ENCODE measurements at regions not wholly inside any gene's neighbourhood (a gene's known extent, or its start where the extent isn't known, plus 50 kb on each side); places are given as distances from the start of the nearest gene placed in this dataset.
A peak's percentile ranks its signal among the peaks of the same experiment; 100 is the strongest.

DNA sequence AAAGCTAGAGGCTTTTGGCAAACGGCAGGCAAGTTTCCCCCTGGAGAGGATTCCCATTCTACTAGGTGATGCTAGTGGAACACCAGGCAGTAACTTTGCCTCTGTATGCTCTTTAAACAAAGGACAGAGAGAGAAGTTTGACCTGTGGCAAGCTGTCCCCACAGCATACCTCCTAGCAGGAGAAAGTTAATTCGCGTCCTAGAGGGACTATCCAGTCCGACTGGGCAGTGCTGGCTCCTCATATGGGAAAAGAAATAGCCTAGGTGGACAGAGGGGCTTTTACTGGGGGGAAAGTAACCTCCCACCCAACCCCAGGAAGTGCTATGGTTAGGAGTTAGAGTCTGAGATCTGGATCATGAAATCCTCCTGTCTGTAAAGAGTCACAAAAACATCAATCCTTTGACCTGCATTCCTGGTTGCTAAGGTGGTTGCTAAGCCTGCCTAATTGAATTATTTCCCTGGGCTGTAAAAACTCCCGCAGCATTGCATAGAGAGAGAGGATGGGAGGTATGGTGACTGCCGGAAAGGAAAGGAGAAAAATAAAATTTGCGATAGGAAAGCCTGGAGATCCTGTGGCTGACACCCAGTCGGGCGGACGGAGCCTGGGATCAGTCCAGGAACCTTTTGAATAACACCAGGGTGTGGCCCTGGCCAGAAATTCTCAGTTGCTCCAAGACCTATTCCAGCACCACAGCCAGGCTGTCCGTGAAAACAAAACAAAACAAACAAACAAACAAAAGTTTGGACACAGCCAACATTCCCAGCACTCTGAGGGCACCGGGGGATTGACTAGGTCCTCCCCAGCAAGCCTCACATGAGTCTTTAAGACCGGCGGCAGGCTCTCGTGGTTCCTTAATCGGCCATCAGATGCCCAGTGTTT is 67.7 kb upstream of the ATP11B start:
- Mint-ChIP-seq H3K27me3 (ENCODE audit: insufficient read depth, unreplicated experiment) (no peaks in the 10 kb centered on the region), H3K27ac (ENCODE audit: unreplicated experiment) (peak overlapping the region; percentile 60), H3K36me3 (ENCODE audit: insufficient read depth, unreplicated experiment) (no peaks in the 10 kb centered on the region), H3K9me3 (ENCODE audit: unreplicated experiment) (no peaks in the 10 kb centered on the region), H3K4me1 (ENCODE audit: low read depth, unreplicated experiment) (peaks cover 22% of the 10 kb centered on the region), H3K4me3 (ENCODE audit: unreplicated experiment) (no peak overlapping the region)
- intact Hi-C loops (cut with micrococcal nuclease; ENCODE audit: unreplicated experiment): loop anchor here (2.0 kb wide), 1 partner anchor 35 kb away; no protein-coding TSS in a partner anchor
- Histone ChIP-seq H3K4me3 (ENCODE audit: low read depth, low read length) (no peak overlapping the region), H3K9me3 (no peaks in the 10 kb centered on the region), H3K27me3 (replicated peaks; ENCODE audit: control insufficient read depth, insufficient read depth, low read length) (no peaks in the 10 kb centered on the region), H3K4me1 (peaks cover 16% of the 10 kb centered on the region), H3K36me3 (ENCODE audit: control insufficient read depth, insufficient read depth, low read length) (no peaks in the 10 kb centered on the region)
- DNase-seq: peak in 1 of 2 experiments; percentile 43
- BruUV-seq (replicated peaks): no TSS peak
- ChIA-PET CTCF (no interaction called here), POLR2A (no interaction called here)
- TF ChIP-seq, protein P1, sequence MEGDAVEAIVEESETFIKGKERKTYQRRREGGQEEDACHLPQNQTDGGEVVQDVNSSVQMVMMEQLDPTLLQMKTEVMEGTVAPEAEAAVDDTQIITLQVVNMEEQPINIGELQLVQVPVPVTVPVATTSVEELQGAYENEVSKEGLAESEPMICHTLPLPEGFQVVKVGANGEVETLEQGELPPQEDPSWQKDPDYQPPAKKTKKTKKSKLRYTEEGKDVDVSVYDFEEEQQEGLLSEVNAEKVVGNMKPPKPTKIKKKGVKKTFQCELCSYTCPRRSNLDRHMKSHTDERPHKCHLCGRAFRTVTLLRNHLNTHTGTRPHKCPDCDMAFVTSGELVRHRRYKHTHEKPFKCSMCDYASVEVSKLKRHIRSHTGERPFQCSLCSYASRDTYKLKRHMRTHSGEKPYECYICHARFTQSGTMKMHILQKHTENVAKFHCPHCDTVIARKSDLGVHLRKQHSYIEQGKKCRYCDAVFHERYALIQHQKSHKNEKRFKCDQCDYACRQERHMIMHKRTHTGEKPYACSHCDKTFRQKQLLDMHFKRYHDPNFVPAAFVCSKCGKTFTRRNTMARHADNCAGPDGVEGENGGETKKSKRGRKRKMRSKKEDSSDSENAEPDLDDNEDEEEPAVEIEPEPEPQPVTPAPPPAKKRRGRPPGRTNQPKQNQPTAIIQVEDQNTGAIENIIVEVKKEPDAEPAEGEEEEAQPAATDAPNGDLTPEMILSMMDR (IDR thresholded peaks at IDR 0.05; ENCODE audit: insufficient read depth in 1 of 2, low read depth in 1 of 2, low read length in 1 of 2, severe bottlenecking in 1 of 2, unreplicated experiment in 1 of 2): no peak

GRCh38 chr3:182726258-182727142 is 66.8 kb upstream of the ATP11B start:
- no TSS peak for BruUV-seq (replicated peaks)
- Mint-ChIP-seq H3K36me3 (ENCODE audit: insufficient read depth, unreplicated experiment) (no peaks in the 10 kb centered on the region), H3K27me3 (ENCODE audit: insufficient read depth, unreplicated experiment) (no peaks in the 10 kb centered on the region), H3K27ac (ENCODE audit: unreplicated experiment) (peak overlapping the region; percentile 59), H3K4me1 (ENCODE audit: low read depth, unreplicated experiment) (peaks cover 22% of the 10 kb centered on the region), H3K9me3 (ENCODE audit: unreplicated experiment) (no peaks in the 10 kb centered on the region), H3K4me3 (ENCODE audit: unreplicated experiment) (no peak overlapping the region)
- Histone ChIP-seq H3K4me1 (peaks cover 16% of the 10 kb centered on the region), H3K9me3 (no peaks in the 10 kb centered on the region), H3K27me3 (replicated peaks; ENCODE audit: control insufficient read depth, insufficient read depth, low read length) (no peaks in the 10 kb centered on the region), H3K4me3 (ENCODE audit: low read depth, low read length) (no peak overlapping the region), H3K36me3 (ENCODE audit: control insufficient read depth, insufficient read depth, low read length) (no peaks in the 10 kb centered on the region)
- no peak for DNase-seq
- CTCF ChIA-PET: no interaction called here
- intact Hi-C loops (cut with micrococcal nuclease; ENCODE audit: unreplicated experiment): no loop called here
- POLR2A ChIA-PET: no interaction called here
- TF ChIP-seq, protein P1 (IDR thresholded peaks at IDR 0.05; ENCODE audit: insufficient read depth in 1 of 2, low read depth in 1 of 2, low read length in 1 of 2, severe bottlenecking in 1 of 2, unreplicated experiment in 1 of 2): no peak

GRCh38 chr3:182728238-182728637 is 65.1 kb upstream of the ATP11B start:
- no peaks in the 10 kb centered on the region for H3K36me3 Mint-ChIP-seq (ENCODE audit: insufficient read depth, unreplicated experiment)
- ChIA-PET CTCF (no interaction called here), POLR2A (no interaction called here)
- H3K27ac Mint-ChIP-seq (ENCODE audit: unreplicated experiment): no peak overlapping the region
- intact Hi-C loops (cut with micrococcal nuclease; ENCODE audit: unreplicated experiment): no loop called here
- TF ChIP-seq, protein P1 (IDR thresholded peaks at IDR 0.05; ENCODE audit: insufficient read depth in 1 of 2, low read depth in 1 of 2, low read length in 1 of 2, severe bottlenecking in 1 of 2, unreplicated experiment in 1 of 2): no peak
- no peaks in the 10 kb centered on the region for H3K9me3 Mint-ChIP-seq (ENCODE audit: unreplicated experiment)
- no peak overlapping the region for H3K4me3 ChIP-seq (ENCODE audit: low read depth, low read length)
- BruUV-seq (replicated peaks): no TSS peak
- H3K4me1 Mint-ChIP-seq (ENCODE audit: low read depth, unreplicated experiment): peaks cover 22% of the 10 kb centered on the region
- no peak for DNase-seq
- H3K27me3 ChIP-seq (replicated peaks; ENCODE audit: control insufficient read depth, insufficient read depth, low read length): no peaks in the 10 kb centered on the region
- peaks cover 16% of the 10 kb centered on the region for H3K4me1 ChIP-seq
- H3K4me3 Mint-ChIP-seq (ENCODE audit: unreplicated experiment): no peak overlapping the region
- H3K27me3 Mint-ChIP-seq (ENCODE audit: insufficient read depth, unreplicated experiment): no peaks in the 10 kb centered on the region
- no peaks in the 10 kb centered on the region for H3K36me3 ChIP-seq (ENCODE audit: control insufficient read depth, insufficient read depth, low read length)
- H3K9me3 ChIP-seq: no peaks in the 10 kb centered on the region
